Aorta (tissue), 5 donors: ENCODE measurements at regions not wholly inside any gene's neighbourhood (a gene's known extent, or its start where the extent isn't known, plus 50 kb on each side); places are given as distances from the start of the nearest gene placed in this dataset.

Source experiments
- ATAC-seq: fragments of 200-7000 bp; cut with Tn5 transposase; one replicate; pipeline ENCODE4 v1.9.1; 2022; ENCODE audit warnings: moderate library complexity; ENCODE audit not compliant: low FRiP score
- DNase-seq, 2 donors: peaks; one replicate each; pipeline ENCODE4 v3.0.0-alpha.2; 2020
- H3K27ac ChIP-seq, 2 donors: one replicate each; pipeline ENCODE4 v1.5.1; 2013; ENCODE audit warnings: low read length in 2 of 2, mild to moderate bottlenecking in 2 of 2, moderate library complexity in 2 of 2, control low read depth in 1 of 2, inconsistent platforms in 1 of 2, low read depth in 1 of 2
- H3K27me3 ChIP-seq, 2 donors: one replicate each; pipeline ENCODE4 v1.6.1; 2013; ENCODE audit warnings: control low read depth in 1 of 2, low read length in 1 of 2, mild to moderate bottlenecking in 1 of 2, moderate library complexity in 1 of 2; ENCODE audit not compliant: insufficient read depth in 2 of 2, control insufficient read depth in 1 of 2
- H3K36me3 ChIP-seq, 2 donors: one replicate each; pipeline ENCODE4 v1.6.1; 2013; ENCODE audit warnings: control low read depth in 1 of 2, low read length in 1 of 2, mild to moderate bottlenecking in 1 of 2; ENCODE audit not compliant: insufficient read depth in 2 of 2, control insufficient read depth in 1 of 2
- H3K4me1 ChIP-seq, 2 donors: one replicate each; pipeline ENCODE4 v1.6.1; 2013; ENCODE audit warnings: low read length in 2 of 2, control low read depth in 1 of 2, mild to moderate bottlenecking in 1 of 2, moderate library complexity in 1 of 2; ENCODE audit not compliant: insufficient read depth in 2 of 2, control insufficient read depth in 1 of 2
- H3K4me3 ChIP-seq, 2 donors: one replicate each; pipeline ENCODE4 v1.5.1; 2013; ENCODE audit warnings: low read length in 2 of 2, control low read depth in 1 of 2, mild to moderate bottlenecking in 1 of 2
- H3K9me3 ChIP-seq: one replicate; pipeline ENCODE4 v1.6.1; 2013; ENCODE audit warnings: mild to moderate bottlenecking, low read length; ENCODE audit not compliant: control insufficient read depth
- WGBS, 2 donors: extraction: QIAGEN DNeasy Blood & Tissue Kit; methylation state at CpG; one replicate each; pipeline ENCODE4 v1.1.7; 2013; 5-methylcytosine and 5-hydroxymethylcytosine counted together
- intact Hi-C, 2 donors: fragments of 100-400 bp; cut with DNase I; formaldehyde crosslinking; loops; one replicate each; pipeline versions ENCODE4 v1.14.2 to v1.15.0; 2022
- donor health status: healthy with polysubstance abuse.
- donor health status: Bipolar disorder and iron deficiency.
- donor health status: DM: no; HTN: no; CAD: no.
- donor health status: DM: no; HTN: no; CAD: no.
- donor health status: DM: yes; HTN: yes; CAD: no.

DNA sequence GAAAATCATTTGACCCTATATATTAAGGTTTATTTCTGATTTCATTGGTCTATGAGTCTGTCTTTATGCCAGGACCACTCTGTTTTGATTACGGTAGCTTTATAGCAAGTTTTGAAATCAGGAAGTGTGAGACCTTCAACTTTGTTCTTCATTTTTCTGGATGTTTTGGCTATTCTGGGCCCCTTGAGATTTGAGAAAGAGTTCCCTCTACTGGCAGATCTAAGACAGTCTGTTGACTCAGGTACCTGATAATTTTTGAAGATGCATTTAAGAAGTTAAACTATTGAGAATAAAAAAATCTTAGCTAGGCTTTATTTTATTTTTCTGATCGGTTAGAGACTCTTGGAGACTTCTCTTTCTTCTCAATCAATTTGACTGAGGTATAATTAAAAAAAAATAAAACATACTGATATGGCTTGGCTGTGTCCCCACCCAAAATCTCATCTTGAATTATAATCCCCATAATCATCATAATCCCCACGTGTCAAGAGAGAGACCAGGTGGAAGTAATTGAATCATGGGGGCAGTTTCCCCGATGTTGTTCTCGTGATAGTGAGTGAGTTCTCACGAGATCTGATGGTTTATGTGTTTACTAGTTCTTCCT is 209.2 kb downstream of the SNX10 start:
- 62 to 71% methylated on average over 6 of the region's 6 CpGs for WGBS, 2 donors
- H3K27me3 ChIP-seq: no peaks in the 10 kb centered on the region
- H3K4me1 ChIP-seq: no peaks in the 10 kb centered on the region
- H3K9me3 ChIP-seq: no peaks in the 10 kb centered on the region
- H3K27ac ChIP-seq: no peak overlapping the region
- no peak overlapping the region for H3K4me3 ChIP-seq
- no peaks in the 10 kb centered on the region for H3K36me3 ChIP-seq
- DNase-seq (no peak), ATAC-seq (no peak)
- intact Hi-C loops: no loop called here

DNA sequence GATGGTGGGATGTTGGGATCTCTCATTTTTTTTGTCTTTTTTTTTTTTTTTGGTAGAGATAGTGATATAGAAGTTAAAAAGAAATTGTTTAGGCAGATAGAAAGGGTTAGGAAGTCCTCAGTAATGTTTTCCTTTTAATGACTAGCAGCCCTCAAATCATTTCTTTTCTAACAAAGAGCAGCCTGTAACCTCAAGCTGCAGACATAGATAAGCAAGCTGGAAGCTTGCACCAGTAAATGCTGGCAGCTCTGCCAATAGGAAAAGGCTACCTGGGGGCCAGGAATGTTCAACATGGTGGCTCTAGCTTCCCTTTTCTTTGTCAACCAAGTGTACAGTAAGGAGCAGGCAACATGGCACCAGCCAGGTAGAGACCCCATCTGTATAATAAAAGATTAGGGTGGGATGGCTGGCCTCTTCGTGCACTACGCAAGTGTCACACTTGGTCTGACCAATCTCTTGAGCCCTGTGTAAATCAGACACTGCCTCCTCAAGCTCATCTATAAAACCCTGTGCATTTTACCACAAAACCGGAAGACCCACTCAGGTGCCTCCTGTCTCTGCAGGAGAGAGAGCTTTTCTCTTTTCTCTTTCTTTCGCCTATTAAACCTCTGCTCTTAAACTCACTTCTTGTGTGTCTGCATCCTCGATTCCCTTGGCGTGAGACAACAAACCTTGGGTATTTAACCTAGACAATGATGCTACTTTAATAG is 212.9 kb downstream of the SNX10 start:
- Histone ChIP-seq H3K27ac (no peak overlapping the region), H3K4me1 (no peaks in the 10 kb centered on the region), H3K27me3 (no peaks in the 10 kb centered on the region), H3K4me3 (no peak overlapping the region), H3K9me3 (no peaks in the 10 kb centered on the region), H3K36me3 (no peaks in the 10 kb centered on the region)
- ATAC-seq (no peak), DNase-seq (no peak)
- WGBS, 2 donors: 94 to 96% methylated on average over 6 of the region's 6 CpGs
- intact Hi-C loops: no loop called here

GRCh38 chr7:26506196-26506595 is 214.5 kb downstream of the SNX10 start:
- no peak overlapping the region for H3K4me3 ChIP-seq
- H3K27ac ChIP-seq: no peak overlapping the region
- WGBS, 2 donors: 89 to 91% methylated on average over 7 of the region's 7 CpGs
- H3K27me3 ChIP-seq: no peaks in the 10 kb centered on the region
- no peaks in the 10 kb centered on the region for H3K36me3 ChIP-seq
- DNase-seq (no peak), ATAC-seq (no peak)
- intact Hi-C loops: no loop called here
- H3K4me1 ChIP-seq: no peaks in the 10 kb centered on the region
- no peaks in the 10 kb centered on the region for H3K9me3 ChIP-seq

GRCh38 chr7:26507108-26507987 is 215.7 kb downstream of the SNX10 start:
- no peak for ATAC-seq
- 57 to 61% methylated on average over 10 of the region's 10 CpGs for WGBS, 2 donors
- Histone ChIP-seq H3K27me3 (no peaks in the 10 kb centered on the region), H3K36me3 (no peaks in the 10 kb centered on the region), H3K27ac (no peak overlapping the region), H3K4me1 (no peaks in the 10 kb centered on the region), H3K9me3 (no peaks in the 10 kb centered on the region), H3K4me3 (no peak overlapping the region)
- no peak for DNase-seq
- intact Hi-C loops: no loop called here

DNA sequence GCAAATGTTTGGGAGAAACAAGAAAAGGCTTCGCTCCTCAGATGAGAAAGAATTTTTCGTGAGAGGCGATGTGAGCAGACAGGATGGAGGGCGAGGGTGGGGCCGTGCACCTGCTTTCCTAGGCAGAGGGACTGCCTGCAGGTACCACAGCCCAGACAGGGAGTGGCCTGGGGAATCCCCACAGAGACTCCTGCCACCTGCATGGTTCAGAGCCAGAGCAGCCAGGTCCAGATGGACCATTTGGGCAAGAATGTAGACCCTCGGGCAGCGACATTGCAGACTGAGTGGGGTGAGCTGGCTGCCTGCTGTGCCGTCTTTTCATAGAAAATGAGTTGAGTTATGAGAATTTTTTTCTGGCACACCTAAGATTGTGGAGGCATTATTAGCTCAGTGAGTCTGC is 216.8 kb downstream of the SNX10 start:
- intact Hi-C loops: no loop called here
- Histone ChIP-seq H3K36me3 (no peaks in the 10 kb centered on the region), H3K4me3 (no peak overlapping the region), H3K27me3 (no peaks in the 10 kb centered on the region), H3K9me3 (no peaks in the 10 kb centered on the region), H3K4me1 (no peaks in the 10 kb centered on the region), H3K27ac (no peak overlapping the region)
- DNase-seq: no peak
- 74 to 83% methylated on average over 8 of the region's 8 CpGs for WGBS, 2 donors
- no peak for ATAC-seq

DNA sequence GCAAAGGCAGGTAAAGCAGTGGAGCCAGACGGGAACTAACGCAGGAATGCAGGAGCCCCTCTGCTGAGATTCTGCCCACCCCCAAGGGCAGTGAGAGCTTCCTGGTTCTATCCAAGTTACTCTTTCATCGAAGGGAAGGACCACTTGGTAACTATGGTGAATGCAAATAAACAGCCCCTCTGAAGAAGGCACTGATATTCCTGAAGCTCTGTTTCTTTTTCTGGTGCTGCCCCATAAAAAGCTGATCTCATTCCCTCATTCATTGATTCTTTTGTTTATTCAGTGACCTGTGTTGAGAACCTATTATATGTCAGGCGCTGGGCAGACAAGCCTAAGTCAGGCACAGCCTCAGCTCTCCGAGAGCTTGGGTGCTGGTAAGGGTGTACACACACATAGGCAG is 217.3 kb downstream of the SNX10 start:
- no peak for DNase-seq
- no peak overlapping the region for H3K4me3 ChIP-seq
- no peaks in the 10 kb centered on the region for H3K9me3 ChIP-seq
- 56 to 61% methylated on average over 5 of the region's 5 CpGs for WGBS, 2 donors
- H3K27ac ChIP-seq: no peak overlapping the region
- no peaks in the 10 kb centered on the region for H3K36me3 ChIP-seq
- no peaks in the 10 kb centered on the region for H3K27me3 ChIP-seq
- H3K4me1 ChIP-seq: no peaks in the 10 kb centered on the region
- no peak for ATAC-seq
- intact Hi-C loops: no loop called here

DNA sequence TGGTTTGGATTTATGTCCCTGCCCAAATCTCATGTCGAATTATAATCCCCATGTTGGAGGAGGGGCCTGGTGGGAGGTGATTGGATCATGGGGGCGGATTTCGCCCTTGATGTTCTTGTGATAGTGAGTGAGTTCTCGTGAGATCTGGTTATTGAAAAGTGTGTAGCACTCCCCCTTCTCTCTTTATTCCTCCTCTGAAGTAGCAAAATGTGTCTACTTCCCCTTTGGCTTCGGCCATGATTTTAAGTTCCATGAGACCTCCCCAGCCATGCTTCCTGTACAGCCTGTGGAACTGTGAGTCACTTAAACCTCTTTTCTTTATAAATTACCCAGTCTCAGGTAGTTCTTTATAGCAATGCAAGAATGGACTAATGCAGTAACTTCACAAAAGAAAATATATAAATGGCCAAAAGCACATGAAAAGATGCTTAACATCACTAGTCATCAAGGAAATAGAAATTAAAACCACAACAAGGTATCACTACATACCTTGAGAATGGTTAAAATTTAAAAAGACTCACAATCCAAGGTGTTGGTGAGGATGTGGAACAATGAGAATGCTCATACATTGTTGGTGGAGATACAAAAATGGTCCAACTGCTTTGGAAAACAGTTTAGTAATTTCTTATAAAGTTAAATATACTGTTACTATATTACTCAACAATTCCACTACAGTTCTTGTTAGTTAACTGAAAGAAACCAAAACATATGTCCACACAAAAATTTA is 218.7 kb downstream of the SNX10 start:
- no peak for ATAC-seq
- 89 to 92% methylated on average over 5 of the region's 5 CpGs for WGBS, 2 donors
- intact Hi-C loops: no loop called here
- Histone ChIP-seq H3K9me3 (no peaks in the 10 kb centered on the region), H3K27ac (no peak overlapping the region), H3K4me1 (no peaks in the 10 kb centered on the region), H3K27me3 (no peaks in the 10 kb centered on the region), H3K4me3 (no peak overlapping the region), H3K36me3 (no peaks in the 10 kb centered on the region)
- no peak for DNase-seq

DNA sequence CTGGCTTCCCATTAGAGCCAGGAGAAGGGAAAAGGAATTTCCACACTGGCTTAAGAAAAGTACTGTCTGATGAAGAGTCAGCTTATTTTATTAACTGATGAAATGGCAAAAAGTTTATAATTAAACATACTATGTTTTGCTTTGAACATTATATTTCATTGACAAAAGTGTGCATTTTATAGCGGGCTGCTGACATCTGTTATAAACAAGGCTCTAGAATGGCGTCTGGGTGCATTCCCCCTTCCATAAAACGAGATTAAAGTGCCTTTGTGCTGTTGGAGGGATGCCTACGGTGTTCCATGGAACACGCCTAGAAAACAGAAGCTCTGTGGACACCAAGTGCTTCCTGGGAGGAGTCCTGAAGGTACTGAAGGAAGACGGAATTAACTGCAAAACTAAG is 220.2 kb downstream of the SNX10 start:
- DNase-seq (no peak), ATAC-seq (no peak)
- no peak overlapping the region for H3K4me3 ChIP-seq
- no peaks in the 10 kb centered on the region for H3K27me3 ChIP-seq
- no peaks in the 10 kb centered on the region for H3K9me3 ChIP-seq
- H3K27ac ChIP-seq: no peak overlapping the region
- 60 to 61% methylated on average over 6 of the region's 6 CpGs for WGBS, 2 donors
- intact Hi-C loops: no loop called here
- no peaks in the 10 kb centered on the region for H3K36me3 ChIP-seq
- no peaks in the 10 kb centered on the region for H3K4me1 ChIP-seq
